HG03432 (cell line): ENCODE measurements at regions not wholly inside any gene's neighbourhood (a gene's known extent, or its start where the extent isn't known, plus 50 kb on each side); places are given as distances from the start of the nearest gene placed in this dataset.
"Not testable (repeated sequence)": the region's sequence is repeated elsewhere in the genome, so short reads cannot be mapped to it uniquely, and the experiment has no call there.

Experiments used
- ATAC-seq: cut with Tn5 transposase; IDR thresholded peaks from one replicate; pipeline ENCODE4 v1.9.1; 2021; ENCODE audit warnings: mild to moderate bottlenecking, moderate library complexity; ENCODE audit not compliant: unreplicated experiment

GRCh38 chr3:139267300-139268246, 76.2 kb upstream of the MRPS22 start:
- no peak for ATAC-seq

- ATAC-seq: no peak
Measured at GRCh38 chr3:139269984-139270383, 73.8 kb upstream of the MRPS22 start.

- not testable (repeated sequence) for ATAC-seq
Measured at GRCh38 chr3:139270652-139271051, 73.2 kb upstream of the MRPS22 start.

GRCh38 chr3:139280027-139280671, 63.7 kb upstream of the MRPS22 start:
- no peak for ATAC-seq

- no peak for ATAC-seq
Measured at GRCh38 chr3:139281096-139281495, 62.7 kb upstream of the MRPS22 start.

GRCh38 chr3:139281522-139282196, 62.2 kb upstream of the MRPS22 start:
- ATAC-seq: no peak

- ATAC-seq: no peak
Measured at GRCh38 chr3:139283301-139283700, 60.5 kb upstream of the MRPS22 start.

GRCh38 chr3:139284221-139284620, 59.6 kb upstream of the MRPS22 start:
- ATAC-seq: no peak

GRCh38 chr3:139285691-139286090, 58.1 kb upstream of the MRPS22 start:
- no peak for ATAC-seq

- ATAC-seq: no peak
Measured at GRCh38 chr3:139286241-139286640, 57.6 kb upstream of the MRPS22 start.

GRCh38 chr3:139286825-139287224, 57.0 kb upstream of the MRPS22 start:
- no peak for ATAC-seq

GRCh38 chr3:139287557-139287956, 56.3 kb upstream of the MRPS22 start:
- no peak for ATAC-seq

GRCh38 chr3:139288266-139288821, 55.5 kb upstream of the MRPS22 start:
- no peak for ATAC-seq

GRCh38 chr3:139289860-139290524, 53.8 kb upstream of the MRPS22 start:
- no peak for ATAC-seq

- ATAC-seq: no peak
Measured at GRCh38 chr3:139291276-139292051, 52.4 kb upstream of the MRPS22 start.

GRCh38 chr3:139292192-139292591, 51.6 kb upstream of the MRPS22 start:
- no peak for ATAC-seq

- no peak for ATAC-seq
Measured at GRCh38 chr3:139292711-139293664, 50.8 kb upstream of the MRPS22 start.

GRCh38 chr3:139293665-139294023, 50.2 kb upstream of the MRPS22 start:
- no peak for ATAC-seq
